T-helper 2 cell treated with Interferon-gamma antibody and Interleukin-4, amounts not matched to agents 5 μg/mL and 100 μg/mL, for 36 hours (primary cell): ENCODE measurements at regions not wholly inside any gene's neighbourhood (a gene's known extent, or its start where the extent isn't known, plus 50 kb on each side); places are given as distances from the start of the nearest gene placed in this dataset.

Source experiments
- DNase-seq: peaks from one replicate; pipeline ENCODE4 v3.0.0; 2021; ENCODE audit warnings: low spot score
- H3K27ac Mint-ChIP-seq: one replicate; pipeline ENCODE4 v1.8.0; 2021; ENCODE audit warnings: mild to moderate bottlenecking, mixed read lengths
- H3K27me3 Mint-ChIP-seq: one replicate; pipeline ENCODE4 v1.8.0; 2021; ENCODE audit warnings: low read depth, mixed read lengths
- H3K36me3 Mint-ChIP-seq: one replicate; pipeline ENCODE4 v1.8.0; 2021; ENCODE audit warnings: low read depth, mixed read lengths
- H3K4me1 Mint-ChIP-seq: one replicate; pipeline ENCODE4 v1.8.0; 2021; ENCODE audit warnings: low read depth, mixed read lengths
- H3K4me3 Mint-ChIP-seq: one replicate; pipeline ENCODE4 v1.8.0; 2022; ENCODE audit warnings: mild to moderate bottlenecking, moderate library complexity, mixed read lengths
- H3K9me3 Mint-ChIP-seq: one replicate; pipeline ENCODE4 v1.8.0; 2021; ENCODE audit warnings: mixed read lengths

DNA sequence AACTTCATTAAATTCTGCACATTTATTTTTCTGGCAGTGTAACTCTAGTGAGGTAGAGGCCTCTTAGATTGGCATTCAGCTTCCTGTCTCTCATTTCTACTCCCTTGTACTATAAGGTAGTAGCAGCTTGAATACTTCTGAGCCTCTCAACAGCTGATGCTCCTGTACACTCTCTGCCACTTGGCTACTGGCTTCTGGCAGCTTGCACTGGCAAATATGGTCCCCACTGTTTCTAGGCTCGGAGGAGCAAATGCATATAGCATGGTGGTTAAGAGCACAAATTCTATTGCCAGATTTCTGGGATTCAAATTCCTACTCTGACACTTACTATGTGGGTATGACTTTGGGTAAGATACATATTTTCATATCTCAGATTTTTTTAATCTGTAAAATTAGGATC is 292.8 kb upstream of the ADGRB3 start:
- Mint-ChIP-seq H3K36me3 (no peaks in the 10 kb centered on the region), H3K4me3 (no peak overlapping the region), H3K27me3 (no peaks in the 10 kb centered on the region), H3K4me1 (no peaks in the 10 kb centered on the region), H3K9me3 (no peaks in the 10 kb centered on the region), H3K27ac (no peak overlapping the region)
- no peak for DNase-seq

DNA sequence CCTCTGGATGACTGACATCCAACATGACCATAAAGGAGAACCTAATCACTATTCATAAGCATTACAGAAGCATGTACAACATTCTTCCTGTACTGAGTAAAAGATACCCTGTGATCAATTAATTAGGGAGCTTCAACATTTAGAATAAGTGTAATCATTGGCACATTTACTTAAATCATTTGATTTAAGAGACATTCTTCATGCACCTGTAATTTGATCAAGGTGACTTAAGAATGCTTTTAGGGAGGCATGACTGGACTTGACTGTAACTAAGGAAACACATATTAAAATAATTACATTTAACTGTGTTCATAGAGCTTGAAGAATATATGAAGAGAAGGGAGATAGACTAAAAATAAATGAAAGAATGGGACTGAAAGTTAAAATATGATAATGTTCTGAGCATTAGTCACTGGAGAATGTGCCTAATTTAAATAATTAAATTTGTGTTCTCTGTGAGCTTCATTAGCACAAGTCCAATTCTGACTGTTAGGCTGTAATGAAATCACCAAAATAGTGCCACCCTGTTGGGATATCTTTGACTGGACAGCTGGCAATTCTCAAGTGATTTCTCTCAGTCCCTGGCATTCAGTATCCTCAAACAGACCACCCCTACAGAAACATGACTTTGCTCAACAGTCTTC is 295.5 kb upstream of the ADGRB3 start:
- no peak overlapping the region for H3K27ac Mint-ChIP-seq
- DNase-seq: no peak
- H3K36me3 Mint-ChIP-seq: no peaks in the 10 kb centered on the region
- no peaks in the 10 kb centered on the region for H3K27me3 Mint-ChIP-seq
- no peaks in the 10 kb centered on the region for H3K9me3 Mint-ChIP-seq
- H3K4me1 Mint-ChIP-seq: no peaks in the 10 kb centered on the region
- H3K4me3 Mint-ChIP-seq: no peak overlapping the region

DNA sequence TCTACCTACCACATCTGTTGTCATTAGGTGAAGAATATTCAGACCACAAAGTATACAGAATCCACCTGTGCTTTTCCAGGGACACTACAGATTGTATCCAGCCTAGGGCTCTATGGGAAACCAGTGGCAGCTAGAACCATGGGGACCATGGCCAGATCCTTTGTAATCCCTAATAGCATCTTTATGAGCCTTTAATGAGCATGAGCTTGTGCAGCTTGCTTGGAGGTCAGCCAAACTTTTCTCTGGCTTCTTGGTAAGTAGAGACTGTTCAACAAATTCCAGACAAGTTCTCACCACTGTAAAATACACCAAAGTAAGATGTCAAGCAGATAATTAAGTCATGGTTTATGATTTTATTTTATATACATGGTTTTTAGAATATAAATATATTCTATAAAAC is 301.6 kb upstream of the ADGRB3 start:
- no peak overlapping the region for H3K4me3 Mint-ChIP-seq
- H3K9me3 Mint-ChIP-seq: no peaks in the 10 kb centered on the region
- no peak overlapping the region for H3K27ac Mint-ChIP-seq
- DNase-seq: no peak
- no peaks in the 10 kb centered on the region for H3K36me3 Mint-ChIP-seq
- H3K4me1 Mint-ChIP-seq: no peaks in the 10 kb centered on the region
- H3K27me3 Mint-ChIP-seq: no peaks in the 10 kb centered on the region

DNA sequence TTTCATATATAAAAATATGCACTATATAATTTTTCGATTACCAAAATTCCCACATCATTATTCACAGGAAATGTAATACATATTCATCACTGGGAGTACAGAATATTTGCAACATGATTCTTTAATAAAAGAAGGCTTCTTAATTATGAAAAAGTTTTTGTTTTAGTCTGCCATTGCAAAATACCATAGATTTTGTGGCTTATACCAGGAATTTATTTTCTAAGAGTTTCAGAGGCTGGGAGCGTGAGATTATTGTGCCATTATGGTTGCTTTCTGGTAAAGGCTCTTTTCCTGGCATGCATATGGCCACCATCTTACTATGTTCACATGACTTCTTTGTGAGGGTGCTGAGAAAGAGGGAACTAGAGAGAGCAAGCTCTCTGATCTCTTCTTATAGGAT is 306.9 kb upstream of the ADGRB3 start:
- H3K27ac Mint-ChIP-seq: no peak overlapping the region
- no peaks in the 10 kb centered on the region for H3K27me3 Mint-ChIP-seq
- H3K36me3 Mint-ChIP-seq: no peaks in the 10 kb centered on the region
- no peaks in the 10 kb centered on the region for H3K4me1 Mint-ChIP-seq
- H3K9me3 Mint-ChIP-seq: peaks cover 4% of the 10 kb centered on the region
- no peak for DNase-seq
- H3K4me3 Mint-ChIP-seq: no peak overlapping the region

DNA sequence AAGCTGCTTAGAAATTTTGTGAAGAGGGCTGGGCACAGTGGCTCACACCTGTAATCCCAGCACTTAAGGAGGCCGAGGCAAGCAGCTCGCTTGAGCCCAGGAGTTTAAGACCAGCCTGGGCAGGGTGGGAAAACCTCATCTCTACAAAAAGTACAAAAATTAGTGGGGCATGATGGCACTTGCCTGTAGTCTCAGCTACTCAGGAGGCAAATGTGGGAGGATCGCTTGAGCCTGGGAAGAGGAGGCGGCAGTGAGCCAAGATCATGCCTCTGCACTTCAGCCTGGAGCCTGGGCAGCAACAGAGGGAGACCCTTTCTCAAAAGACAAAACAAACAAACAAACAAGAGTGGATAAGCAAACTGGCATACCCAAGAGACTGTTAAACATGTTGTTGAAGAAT is 308.3 kb upstream of the ADGRB3 start:
- Mint-ChIP-seq H3K27me3 (no peaks in the 10 kb centered on the region), H3K36me3 (no peaks in the 10 kb centered on the region), H3K27ac (no peak overlapping the region), H3K4me3 (no peak overlapping the region), H3K9me3 (peaks cover 10% of the 10 kb centered on the region), H3K4me1 (no peaks in the 10 kb centered on the region)
- DNase-seq: no peak

DNA sequence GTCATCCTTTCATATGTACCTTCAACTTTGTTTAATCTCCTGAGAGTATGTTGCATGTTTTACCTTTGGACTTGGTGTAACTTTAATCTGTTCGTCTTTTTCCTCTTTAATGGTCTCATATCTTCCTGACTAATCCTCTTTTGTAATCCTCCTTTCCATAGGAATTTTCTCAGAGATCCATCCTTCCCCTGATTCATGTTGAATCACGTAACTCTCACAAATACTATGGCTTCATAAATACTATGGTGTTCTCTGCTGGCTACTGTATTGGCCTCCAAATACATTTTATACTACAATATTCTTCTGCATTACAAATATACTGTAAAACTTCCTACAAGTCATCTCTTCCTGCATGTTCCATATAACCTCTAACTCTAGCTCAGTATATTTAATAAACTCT is 317.7 kb upstream of the ADGRB3 start:
- H3K4me3 Mint-ChIP-seq: no peak overlapping the region
- H3K27me3 Mint-ChIP-seq: no peaks in the 10 kb centered on the region
- no peaks in the 10 kb centered on the region for H3K36me3 Mint-ChIP-seq
- DNase-seq: no peak
- peaks cover 10% of the 10 kb centered on the region for H3K9me3 Mint-ChIP-seq
- no peaks in the 10 kb centered on the region for H3K4me1 Mint-ChIP-seq
- H3K27ac Mint-ChIP-seq: no peak overlapping the region

DNA sequence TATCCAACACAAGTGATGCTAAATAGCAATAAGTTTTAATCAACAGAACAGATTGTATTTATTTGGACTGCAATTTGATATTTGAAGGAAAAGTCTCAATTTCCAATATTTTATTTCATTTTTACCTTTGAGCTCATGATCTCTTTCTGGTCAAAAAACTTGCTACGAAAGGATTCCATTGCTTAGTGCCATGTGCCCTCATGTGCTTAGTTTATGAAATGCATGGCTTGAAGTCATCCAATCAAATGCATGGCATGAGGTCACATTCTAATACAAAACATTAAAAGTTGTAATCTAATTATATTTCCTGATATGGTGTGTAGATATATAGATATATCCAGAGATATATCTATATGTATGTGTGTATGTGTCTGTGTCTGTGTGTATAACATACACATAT is 321.2 kb upstream of the ADGRB3 start:
- no peak for DNase-seq
- H3K4me1 Mint-ChIP-seq: no peaks in the 10 kb centered on the region
- H3K27me3 Mint-ChIP-seq: no peaks in the 10 kb centered on the region
- no peak overlapping the region for H3K4me3 Mint-ChIP-seq
- no peaks in the 10 kb centered on the region for H3K9me3 Mint-ChIP-seq
- H3K36me3 Mint-ChIP-seq: no peaks in the 10 kb centered on the region
- no peak overlapping the region for H3K27ac Mint-ChIP-seq

DNA sequence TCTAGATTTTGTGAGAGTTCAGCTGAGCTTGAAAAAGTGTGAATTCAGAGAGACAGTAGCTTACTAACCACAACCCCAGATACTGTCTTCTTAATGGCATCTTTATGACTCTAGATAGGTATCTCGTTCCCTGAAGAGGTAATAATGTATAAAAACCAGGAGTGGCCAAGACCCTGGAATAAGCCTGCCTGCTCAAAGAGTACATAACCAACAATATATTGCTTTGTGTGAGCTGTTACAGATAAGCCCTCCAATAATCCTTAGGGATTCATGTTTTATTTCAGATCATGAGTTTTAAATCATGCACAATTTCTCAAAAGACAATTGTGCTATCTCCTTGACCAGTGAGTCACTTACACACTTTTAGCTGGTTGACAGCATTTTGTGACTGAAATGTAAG is 327.8 kb upstream of the ADGRB3 start:
- Mint-ChIP-seq H3K27me3 (no peaks in the 10 kb centered on the region), H3K36me3 (no peaks in the 10 kb centered on the region), H3K4me3 (no peak overlapping the region), H3K4me1 (no peaks in the 10 kb centered on the region), H3K27ac (no peak overlapping the region), H3K9me3 (peaks cover 15% of the 10 kb centered on the region)
- DNase-seq: no peak

DNA sequence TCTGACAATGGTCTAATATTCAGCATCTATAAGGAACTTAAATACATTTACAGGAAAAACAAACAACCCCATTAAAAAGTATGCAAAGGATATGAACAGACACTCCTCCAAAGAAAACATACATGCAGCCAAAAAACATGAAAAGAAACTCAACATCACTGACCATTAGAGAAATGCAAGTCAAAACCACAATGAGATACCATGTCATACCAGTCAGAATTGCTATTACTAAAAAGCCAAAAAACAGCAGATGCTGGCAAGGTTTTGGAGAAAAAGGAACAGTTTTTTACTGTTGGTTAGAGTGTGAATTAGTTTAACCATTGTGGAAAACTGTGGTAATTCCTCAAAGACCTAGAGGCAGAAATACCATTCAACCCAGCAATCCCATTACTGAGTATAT is 339.0 kb upstream of the ADGRB3 start:
- H3K27me3 Mint-ChIP-seq: no peaks in the 10 kb centered on the region
- H3K27ac Mint-ChIP-seq: no peak overlapping the region
- no peak for DNase-seq
- H3K4me1 Mint-ChIP-seq: no peaks in the 10 kb centered on the region
- H3K4me3 Mint-ChIP-seq: no peak overlapping the region
- H3K9me3 Mint-ChIP-seq: peaks cover 24% of the 10 kb centered on the region
- no peaks in the 10 kb centered on the region for H3K36me3 Mint-ChIP-seq

DNA sequence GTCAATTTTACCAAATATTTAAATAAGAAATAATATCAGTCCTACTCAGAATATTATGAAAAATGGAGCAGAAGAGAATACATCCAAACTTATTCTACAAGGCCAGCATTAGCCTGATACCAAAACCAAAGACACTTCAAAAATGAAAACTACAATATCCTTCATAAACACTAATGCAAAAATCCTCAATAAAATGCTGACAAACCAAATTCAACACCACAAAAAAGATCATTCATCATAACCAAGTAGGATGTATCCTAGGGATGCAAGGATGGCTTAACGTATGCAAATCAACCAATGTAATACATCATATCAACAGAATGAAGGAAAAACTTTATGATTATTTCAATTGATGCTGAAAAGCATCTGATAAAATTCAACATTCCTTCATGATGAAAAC is 352.4 kb upstream of the ADGRB3 start:
- no peak overlapping the region for H3K27ac Mint-ChIP-seq
- H3K36me3 Mint-ChIP-seq: no peaks in the 10 kb centered on the region
- no peak overlapping the region for H3K4me3 Mint-ChIP-seq
- peaks cover 32% of the 10 kb centered on the region for H3K9me3 Mint-ChIP-seq
- no peak for DNase-seq
- no peaks in the 10 kb centered on the region for H3K4me1 Mint-ChIP-seq
- H3K27me3 Mint-ChIP-seq: no peaks in the 10 kb centered on the region

DNA sequence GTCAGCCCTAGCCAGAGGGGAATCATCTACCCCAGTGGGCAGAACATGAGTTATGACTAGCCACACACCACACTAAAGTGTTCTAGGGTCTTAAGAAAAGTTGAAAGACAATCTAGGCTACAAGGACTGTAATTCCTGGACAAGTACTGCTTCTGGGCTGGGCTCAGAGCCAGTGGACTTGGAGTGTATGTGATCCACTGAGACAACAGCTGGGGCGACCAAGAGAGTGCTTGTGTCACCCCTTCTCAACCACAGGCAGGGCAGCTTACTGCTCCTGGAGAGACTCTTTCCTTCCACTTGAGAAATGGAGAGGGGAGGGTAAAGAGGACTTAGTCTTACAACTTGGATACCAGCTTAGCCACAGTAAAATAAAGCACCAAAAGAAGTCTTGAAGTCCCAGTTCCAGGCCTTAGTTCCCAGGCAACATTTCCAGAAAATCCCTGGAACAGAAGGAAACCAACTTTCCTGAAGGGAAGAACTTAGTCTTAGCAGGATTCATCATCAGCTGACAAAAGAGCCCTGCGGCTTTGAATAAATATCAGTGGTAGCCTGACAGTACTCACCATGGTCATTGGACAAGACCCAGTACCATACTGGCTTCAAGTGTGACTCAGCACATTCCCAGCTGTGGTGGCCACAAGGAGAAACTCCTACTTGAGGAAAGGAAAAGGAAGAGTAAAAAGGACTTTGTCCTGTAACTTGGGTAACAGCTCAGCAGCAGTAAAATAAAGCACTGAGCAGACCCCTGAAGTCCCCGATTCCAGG is 355.1 kb upstream of the ADGRB3 start:
- Mint-ChIP-seq H3K27me3 (no peaks in the 10 kb centered on the region), H3K36me3 (no peaks in the 10 kb centered on the region), H3K4me1 (no peaks in the 10 kb centered on the region), H3K27ac (no peak overlapping the region), H3K9me3 (peaks cover 26% of the 10 kb centered on the region), H3K4me3 (no peak overlapping the region)
- DNase-seq: no peak

DNA sequence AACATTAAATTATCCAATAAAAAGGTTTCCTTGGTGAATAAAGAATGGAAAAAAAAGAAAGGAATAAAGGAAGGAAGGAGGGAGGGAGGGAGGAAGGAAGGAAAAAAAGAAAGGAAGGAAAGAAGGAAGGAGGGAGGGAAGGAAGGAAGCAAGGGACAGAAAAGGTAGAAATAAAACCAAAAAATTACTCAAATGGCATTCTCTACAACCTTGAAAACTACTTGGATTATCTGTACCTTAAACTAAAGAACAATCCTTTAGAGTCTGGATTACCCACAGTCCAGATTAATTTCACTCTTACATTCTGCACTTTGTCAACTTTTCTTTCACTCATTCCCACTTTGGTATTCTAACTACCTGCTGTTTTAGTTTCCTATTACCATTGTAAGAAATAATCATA is 361.8 kb upstream of the ADGRB3 start:
- Mint-ChIP-seq H3K36me3 (no peaks in the 10 kb centered on the region), H3K27me3 (no peaks in the 10 kb centered on the region), H3K4me3 (no peak overlapping the region), H3K4me1 (no peaks in the 10 kb centered on the region), H3K9me3 (peaks cover 6% of the 10 kb centered on the region), H3K27ac (no peak overlapping the region)
- no peak for DNase-seq

DNA sequence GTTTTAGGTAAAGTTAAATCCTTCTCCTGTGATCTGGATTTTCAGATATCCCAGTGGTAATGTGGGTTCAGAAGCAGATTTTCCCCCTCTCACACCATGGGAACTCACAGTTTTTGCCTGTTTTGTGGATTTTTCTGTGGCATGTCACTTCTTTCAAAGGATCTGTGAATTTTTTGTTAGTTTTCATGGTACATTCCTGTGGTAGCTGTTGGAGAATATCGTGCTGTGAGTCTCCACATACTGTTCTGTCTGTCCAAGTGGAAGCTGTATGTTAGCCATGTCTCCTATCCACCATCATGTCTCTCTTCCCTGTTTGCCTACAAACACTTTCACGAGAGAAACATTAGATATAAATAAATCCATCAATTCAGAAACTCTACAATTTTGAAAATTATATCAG is 378.7 kb upstream of the ADGRB3 start:
- Mint-ChIP-seq H3K27me3 (no peaks in the 10 kb centered on the region), H3K36me3 (no peaks in the 10 kb centered on the region), H3K4me1 (no peaks in the 10 kb centered on the region), H3K27ac (no peak overlapping the region), H3K9me3 (peaks cover 36% of the 10 kb centered on the region), H3K4me3 (no peak overlapping the region)
- DNase-seq: no peak

DNA sequence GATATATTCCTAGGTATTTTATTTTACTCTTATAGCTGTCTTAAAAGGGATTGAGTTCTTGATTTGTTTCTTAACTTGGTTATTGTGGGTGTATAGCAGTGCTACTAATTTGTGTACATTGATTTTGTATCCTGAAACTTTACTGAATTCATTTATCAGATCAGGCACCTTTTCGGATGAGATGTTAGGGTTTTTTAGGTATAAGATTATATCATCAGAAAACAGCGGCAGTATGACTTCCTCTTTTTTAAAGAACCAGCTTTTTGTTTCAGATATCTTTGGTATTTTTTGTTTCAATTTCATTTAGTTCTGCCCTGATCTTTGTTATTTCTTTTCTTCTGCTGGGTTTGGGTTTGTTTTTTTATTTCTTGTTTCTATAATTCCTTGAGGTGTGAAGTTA is 382.4 kb upstream of the ADGRB3 start:
- no peaks in the 10 kb centered on the region for H3K4me1 Mint-ChIP-seq
- H3K4me3 Mint-ChIP-seq: no peak overlapping the region
- peaks cover 22% of the 10 kb centered on the region for H3K9me3 Mint-ChIP-seq
- H3K27me3 Mint-ChIP-seq: no peaks in the 10 kb centered on the region
- H3K27ac Mint-ChIP-seq: no peak overlapping the region
- DNase-seq: no peak
- no peaks in the 10 kb centered on the region for H3K36me3 Mint-ChIP-seq

DNA sequence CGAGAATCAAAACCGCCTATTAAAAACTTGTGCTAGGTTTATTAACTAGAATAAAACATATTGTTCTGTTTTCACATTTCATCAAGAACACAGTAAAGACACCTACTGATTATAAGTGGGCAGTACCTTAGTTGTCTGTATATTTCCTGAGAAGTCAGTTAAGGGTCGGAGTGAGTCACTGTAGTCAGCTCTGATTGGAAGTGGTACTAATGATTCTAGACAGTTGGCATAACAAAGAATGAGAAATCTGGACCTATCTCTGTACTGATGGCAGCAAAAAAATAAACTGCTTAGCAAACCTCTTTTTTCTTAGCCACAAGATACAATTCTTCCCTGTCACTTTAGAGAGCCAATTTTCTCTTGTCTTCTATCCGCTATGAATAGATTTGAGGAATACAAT is 387.3 kb upstream of the ADGRB3 start:
- DNase-seq: no peak
- Mint-ChIP-seq H3K9me3 (peaks cover 11% of the 10 kb centered on the region), H3K27ac (no peak overlapping the region), H3K27me3 (no peaks in the 10 kb centered on the region), H3K36me3 (no peaks in the 10 kb centered on the region), H3K4me3 (no peak overlapping the region), H3K4me1 (no peaks in the 10 kb centered on the region)
